Ovary (tissue), 3 donors: ENCODE measurements at regions not wholly inside any gene's neighbourhood (a gene's known extent, or its start where the extent isn't known, plus 50 kb on each side); places are given as distances from the start of the nearest gene placed in this dataset.

ENCODE experiments used
- CTCF ChIP-seq, 3 donors: fragments of 450-650 bp in 2 of 3; fragments of 200-600 bp in 1 of 3; IDR thresholded peaks; one replicate each; pipeline versions ENCODE4 v1.5.1 to v1.8.0; 2016 to 2022; ENCODE audit warnings: antibody characterized with exemption in 3 of 3, mild to moderate bottlenecking in 1 of 3
- EP300 ChIP-seq: sonication (generic); formaldehyde crosslinking; IDR thresholded peaks from one replicate; pipeline ENCODE4 v1.6.1; 2017; ENCODE audit warnings: antibody characterized with exemption
- POLR2A ChIP-seq: fragments of 450-650 bp; IDR thresholded peaks from one replicate; pipeline ENCODE4 v1.6.1; 2017; ENCODE audit warnings: antibody characterized with exemption, mild to moderate bottlenecking, moderate library complexity
- donor health status: DM: no; HTN: no; CAD: no.

DNA sequence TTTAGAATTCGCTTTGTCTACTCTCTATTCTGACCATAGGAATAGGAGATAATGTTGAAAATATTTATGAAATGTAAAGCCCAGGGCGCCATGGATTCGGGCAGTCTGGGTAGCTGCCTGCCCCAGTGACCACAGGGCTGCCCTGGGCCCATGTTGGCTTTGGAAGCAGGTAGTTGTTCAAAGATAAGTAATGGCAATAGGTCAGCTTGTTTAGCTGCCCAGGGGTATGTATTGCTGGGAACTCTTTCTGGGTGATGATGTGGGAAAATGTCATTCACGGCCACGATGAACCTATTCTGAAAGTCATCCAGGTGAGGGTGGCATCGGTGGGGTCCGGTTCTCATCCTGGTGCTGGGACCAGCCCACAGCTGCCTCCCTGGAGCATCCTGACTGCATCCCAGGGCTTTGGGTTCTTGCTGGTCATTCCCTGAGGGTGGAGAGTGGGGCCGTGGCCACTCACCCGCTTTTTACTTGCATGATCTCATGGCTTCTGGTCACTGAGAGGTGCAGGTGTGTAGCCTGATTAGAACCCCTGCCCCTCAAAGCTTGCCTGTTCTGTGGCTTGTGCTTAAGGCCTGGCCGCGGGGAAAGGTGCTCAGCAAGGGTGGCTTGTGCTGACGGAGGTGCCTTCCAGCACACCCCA lies 102.8 kb downstream of the ERMARD start:
- no peak for TF ChIP-seq CTCF (IDR thresholded peaks at IDR 0.05)
- no peak for TF ChIP-seq POLR2A
- no peak for TF ChIP-seq EP300
